NCI-H146 (cell line): ENCODE measurements at regions not wholly inside any gene's neighbourhood (a gene's known extent, or its start where the extent isn't known, plus 50 kb on each side); places are given as distances from the start of the nearest gene placed in this dataset.

Experiments
- DNase-seq: peaks from one replicate; lab custom pipeline; 2025; lab: John Stamatoyannopoulos, UW

DNA sequence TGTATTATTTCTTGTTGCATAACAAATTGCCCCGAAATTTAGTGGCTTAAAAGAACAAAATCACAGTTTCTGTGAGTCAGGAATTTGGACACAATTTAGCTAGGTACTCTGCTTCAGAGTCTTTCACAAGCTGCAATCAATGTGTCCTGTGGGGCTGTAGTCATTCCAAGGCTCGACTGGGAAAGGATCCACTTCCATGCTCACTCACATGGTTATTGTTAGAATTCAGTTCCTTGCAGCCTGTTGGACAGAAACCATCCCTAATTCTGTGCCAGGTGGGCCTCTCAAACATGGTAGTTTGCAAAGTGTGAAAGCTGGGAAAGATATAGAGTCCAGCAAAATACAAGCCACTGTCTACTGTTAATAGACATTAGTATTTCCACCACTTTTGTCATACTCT lies 59.7 kb upstream of the ARID2 start:
- DNase-seq: no peak

DNA sequence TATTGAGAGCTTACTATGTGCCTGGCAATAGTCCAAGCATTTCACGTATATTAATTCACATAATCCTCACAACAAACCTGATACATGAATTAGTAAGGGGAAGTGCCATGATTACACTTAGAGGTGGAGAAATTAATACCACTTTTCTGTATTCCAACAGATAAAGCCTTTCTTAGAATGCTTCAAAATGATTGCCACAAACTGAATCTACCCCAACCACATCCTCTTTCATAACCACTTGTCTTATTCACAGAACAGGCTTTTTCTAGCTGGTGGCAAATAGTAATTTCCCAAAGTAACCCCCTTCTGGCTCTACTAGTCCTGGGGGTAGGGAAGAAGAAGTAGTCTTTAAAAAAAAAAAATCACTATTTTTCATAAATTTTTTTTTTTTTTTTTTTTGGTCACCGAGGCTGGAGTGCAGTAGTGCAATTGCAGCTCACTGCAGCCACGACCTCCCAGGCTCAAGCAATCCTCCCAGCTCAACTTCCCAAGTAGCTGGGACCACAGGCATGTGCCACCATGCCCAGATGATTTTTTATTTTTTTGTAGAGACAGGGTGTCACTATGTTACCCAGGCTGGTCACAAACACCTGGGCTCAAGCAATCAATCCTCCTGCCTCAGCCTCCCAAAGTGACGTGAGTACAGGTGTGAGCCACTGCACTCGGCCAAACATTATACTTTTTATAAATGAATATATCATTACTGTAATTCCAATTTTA lies 59.0 kb upstream of the ARID2 start:
- DNase-seq: no peak

DNA sequence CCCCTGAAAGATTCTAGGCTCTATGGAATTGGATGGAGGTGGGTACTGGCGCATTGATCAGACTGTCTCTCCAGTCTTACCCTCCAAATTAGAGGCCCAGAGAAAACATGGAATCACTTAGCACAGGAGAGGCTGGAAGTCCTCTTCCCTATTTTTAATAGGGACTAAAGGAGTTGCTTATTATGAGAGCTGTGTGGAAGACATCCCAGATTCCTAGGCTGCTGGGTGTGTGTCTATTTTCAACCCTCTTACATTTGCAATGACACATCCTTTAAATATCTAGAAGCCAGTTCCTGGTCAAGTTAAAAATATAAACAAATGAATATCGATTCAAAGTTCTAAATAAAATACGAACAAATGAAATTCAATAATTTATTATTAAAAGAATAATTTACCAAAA lies 58.3 kb upstream of the ARID2 start:
- no peak for DNase-seq

DNA sequence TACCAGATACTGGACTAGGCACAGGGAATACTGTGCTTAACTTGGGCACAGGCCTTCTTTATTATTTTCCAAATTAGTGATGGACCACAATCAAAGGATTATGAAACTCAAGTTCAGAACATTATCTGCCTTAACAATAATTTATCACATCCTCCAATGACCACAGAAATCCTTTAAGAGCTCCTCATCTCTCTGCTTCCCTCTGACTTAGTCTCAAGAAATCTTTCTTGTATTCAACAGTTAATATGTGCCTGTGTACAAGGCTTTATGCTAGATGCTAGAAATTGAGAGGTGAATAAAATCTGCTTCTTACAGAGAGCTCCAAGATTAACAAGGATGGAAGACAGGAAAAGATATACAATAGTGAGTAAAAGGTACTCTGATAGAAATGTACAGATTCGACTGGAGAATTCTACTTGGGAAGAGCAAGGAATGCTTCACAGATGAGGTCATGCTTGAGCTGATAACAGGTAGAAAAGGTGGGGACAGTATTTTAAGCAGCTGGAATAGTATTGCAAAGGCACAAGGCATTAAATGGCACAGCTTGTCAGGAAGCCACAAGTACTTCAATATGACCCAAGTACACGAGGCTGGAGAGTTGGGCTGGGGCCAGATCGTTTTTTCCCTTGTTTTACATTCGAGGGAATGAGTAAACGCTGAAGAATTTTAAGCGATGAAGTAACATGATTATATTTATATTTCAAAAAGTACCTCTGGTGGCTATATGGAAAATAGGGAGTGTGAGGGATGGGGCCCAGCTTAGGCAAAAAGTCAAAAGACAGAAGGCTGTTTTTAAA lies 55.1 kb upstream of the ARID2 start:
- no peak for DNase-seq

DNA sequence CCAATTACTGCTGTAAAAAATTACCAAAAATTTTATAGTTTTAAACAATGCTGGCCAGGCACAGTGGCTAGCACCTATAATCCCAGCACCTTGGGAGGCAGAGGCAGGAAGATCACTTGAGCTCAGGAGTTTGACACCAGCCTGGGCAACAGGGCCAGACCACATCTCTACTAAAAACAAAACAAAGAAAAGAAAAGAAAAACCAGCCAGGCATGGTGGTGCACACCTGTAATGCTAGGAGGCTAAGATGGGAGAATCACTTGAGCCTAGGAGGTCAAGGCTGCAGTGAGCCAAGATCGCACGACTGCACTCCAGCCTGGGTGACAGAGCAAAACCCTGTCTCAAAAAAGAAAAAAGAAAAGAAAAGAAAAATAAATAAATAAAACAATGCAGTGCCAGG lies 54.0 kb upstream of the ARID2 start:
- no peak for DNase-seq
